HG02642 (cell line): ENCODE measurements at regions not wholly inside any gene's neighbourhood (a gene's known extent, or its start where the extent isn't known, plus 50 kb on each side); places are given as distances from the start of the nearest gene placed in this dataset.

Experiments
- ATAC-seq: cut with Tn5 transposase; IDR thresholded peaks from one replicate; pipeline ENCODE4 v1.9.1; 2021; ENCODE audit warnings: mild to moderate bottlenecking; ENCODE audit not compliant: unreplicated experiment, poor library complexity

DNA sequence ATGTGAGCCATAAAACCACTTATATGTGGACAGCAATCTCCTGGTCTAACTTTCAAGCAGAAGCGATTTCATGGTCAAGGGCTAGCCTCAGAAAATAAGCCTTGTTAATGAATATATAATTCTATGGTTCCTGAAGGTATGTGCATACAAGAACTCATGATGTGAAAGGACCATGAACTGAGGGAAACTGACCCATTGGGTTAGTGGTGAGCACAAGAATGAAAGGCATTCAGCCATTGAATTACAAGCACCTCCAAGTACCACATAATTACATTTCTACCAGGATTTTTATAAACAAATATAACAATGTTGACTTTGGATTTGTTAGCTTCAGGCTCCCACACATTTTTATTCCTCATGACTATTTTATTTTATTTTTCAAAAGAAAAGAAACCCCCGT lies 459.0 kb downstream of the TLE4 start:
- ATAC-seq: no peak

DNA sequence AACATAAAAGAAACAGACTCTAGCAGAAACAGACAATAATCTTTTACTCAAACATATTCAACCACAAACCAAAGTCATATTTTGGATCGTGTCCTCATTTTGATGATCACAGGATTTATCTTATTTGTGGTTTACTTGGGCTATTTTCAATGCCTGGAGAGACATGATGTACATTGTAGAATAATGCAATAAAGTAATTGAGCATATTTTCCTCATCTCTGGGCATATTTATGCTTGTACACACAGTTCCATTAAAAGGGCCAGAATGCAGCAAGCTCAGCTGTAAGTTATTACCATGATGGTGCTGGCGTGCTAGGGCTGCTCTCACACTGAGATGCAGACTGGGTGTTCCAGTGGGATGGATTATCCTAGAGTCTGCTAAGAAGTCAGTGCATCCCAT lies 456.7 kb downstream of the TLE4 start:
- no peak for ATAC-seq

DNA sequence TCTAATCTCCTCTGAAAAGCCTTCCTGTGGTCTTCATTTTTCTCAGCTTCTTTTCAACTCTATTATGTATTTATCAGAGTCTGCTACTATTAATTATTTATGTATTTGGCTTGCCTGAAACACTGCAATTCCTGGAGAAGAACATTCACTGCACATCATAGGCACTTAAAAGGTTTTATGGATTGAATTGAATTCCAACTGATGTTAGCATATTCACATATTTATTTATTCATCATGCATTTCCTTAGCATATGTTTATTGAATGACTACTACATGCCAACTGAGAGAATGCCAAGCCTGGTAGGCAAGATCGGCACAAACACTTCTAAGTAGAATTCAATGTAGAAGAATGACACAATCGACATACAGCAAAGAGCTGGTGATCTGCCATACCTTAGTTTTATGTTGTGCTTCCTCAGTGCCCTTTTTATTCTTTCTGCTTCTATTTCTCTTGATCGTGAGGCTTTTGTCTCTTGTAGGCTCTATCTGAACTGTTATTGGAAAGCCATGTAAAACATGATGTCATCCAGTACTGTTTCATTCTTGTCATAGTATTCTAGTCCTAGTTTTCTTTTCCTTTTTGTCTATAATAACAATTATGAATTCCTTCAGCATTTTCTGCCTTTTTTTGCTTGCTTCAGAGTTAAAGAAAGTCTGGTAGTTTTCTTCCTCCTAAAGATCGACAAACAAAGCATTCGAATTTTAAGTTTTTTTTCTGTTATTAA lies 454.2 kb downstream of the TLE4 start:
- no peak for ATAC-seq

- ATAC-seq: no peak
Measured at GRCh38 chr9:80025131-80025530, 453.4 kb downstream of the TLE4 start.

DNA sequence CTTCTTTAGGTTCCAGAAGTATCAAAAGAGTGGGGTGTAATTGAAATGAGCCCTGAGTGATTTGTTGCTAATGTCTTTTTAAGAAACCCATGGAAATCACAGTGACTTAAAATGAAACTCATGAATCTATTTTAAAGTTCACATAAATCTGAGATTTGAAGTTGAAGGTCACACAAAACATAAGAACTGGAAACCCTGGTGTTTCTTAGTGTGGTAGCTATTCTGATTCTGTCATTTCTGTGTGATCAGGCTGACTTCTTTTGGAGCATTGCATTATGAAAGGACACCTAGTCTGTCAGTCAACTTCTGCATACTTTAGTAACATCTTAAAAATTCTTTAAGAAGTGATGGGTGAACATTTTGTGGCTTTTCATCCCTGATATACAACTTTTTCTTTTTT lies 448.8 kb downstream of the TLE4 start:
- ATAC-seq: no peak

GRCh38 chr9:80020056-80020455 lies 448.3 kb downstream of the TLE4 start:
- ATAC-seq: no peak

- ATAC-seq: no peak
Measured at GRCh38 chr9:80013891-80014290, 442.1 kb downstream of the TLE4 start.

DNA sequence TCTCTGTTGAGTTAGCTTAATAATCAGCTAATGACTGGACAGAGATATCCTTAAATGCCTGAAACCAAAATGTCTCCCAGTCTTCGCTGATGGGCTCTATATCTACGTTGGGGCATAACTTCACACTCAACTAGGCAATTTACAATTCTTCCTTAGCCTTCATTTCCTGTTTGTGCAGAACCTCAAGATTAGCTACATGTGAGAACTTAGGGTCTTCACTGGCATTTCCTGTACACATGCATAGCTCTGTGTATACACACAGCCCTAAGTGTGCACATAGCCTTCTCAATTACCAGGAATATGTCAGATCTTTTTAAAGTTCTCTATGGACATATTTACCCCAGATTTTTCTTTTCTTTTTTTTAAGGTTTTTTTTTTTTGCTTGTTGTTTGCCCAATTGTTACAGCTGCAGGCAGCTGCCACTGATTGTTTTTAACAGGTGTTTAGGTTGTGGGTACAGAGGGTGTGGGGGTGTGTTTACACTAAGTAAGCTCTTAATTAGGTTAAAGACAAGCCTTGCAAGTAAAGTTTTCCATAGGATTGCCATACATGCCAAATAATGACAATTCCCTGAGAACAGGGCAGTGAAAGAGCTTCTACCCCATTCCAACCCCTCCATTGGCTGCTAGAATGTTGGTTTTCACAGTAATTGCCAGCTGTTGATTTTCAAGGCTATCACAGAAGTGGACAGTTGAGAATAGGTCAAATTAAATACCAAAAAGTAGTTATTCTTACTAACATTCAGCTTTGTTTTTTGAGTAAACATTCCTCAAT lies 441.0 kb downstream of the TLE4 start:
- no peak for ATAC-seq

DNA sequence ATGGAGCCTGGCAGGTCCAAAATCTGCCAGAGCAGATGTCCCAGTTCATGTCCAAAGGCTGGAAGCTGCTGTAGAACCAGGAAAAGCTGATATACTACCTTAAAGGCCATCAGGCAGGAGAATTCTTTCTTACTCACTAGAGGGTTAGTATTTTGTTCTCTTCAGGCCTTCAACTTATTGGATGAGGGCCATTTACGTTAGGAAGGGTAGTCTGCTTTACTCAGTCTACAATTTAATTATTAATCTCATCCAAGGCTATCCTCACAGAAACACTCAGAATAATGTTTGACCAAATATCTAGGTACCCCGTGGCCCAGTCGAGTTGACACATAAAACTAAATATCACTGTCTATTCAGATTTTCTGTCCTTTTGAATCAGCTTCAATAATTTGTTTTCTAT lies 437.4 kb downstream of the TLE4 start:
- no peak for ATAC-seq

DNA sequence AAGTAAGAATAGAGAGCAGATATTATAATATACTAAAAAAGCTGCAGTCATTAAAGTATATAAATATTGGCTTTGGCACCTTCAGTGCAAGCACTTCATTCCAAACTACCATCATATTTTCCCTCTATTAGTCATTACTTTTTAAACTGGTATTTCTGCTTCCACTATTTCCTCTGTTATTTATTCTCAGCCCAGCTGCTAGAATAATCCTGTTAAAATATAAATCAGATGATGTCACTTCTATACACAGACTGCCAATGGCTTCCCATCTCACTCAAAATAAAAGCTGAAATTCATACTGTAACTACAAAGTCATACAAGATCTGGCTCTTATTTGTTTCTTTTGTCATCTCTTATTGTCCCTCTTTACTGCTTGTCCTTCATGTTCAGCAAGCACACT lies 432.9 kb downstream of the TLE4 start:
- ATAC-seq: no peak

- ATAC-seq: no peak
Measured at GRCh38 chr9:79990536-79990935, 418.8 kb downstream of the TLE4 start.

- no peak for ATAC-seq
Measured at GRCh38 chr9:79989079-79989478, 417.3 kb downstream of the TLE4 start.

DNA sequence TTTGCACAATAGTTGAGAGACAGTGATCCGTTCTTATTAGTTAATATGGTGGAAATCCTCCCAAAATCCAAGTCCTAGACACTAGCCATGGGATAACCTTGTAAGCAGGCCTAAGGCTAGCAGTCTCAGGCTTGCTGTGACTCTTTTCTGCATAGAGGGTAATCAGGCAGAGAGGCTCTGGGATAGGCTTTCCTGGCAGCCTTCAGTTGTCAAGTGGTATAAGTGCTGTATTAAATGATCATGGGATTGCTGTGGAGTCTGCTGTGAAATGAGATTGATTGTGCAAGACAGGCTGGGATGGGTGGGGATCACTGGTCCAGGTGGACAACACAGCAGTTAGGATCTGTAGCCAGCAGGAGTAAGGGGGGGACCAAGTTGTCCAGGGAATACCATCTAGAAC lies 416.4 kb downstream of the TLE4 start:
- ATAC-seq: no peak

GRCh38 chr9:79986437-79986836 lies 414.7 kb downstream of the TLE4 start:
- ATAC-seq: no peak

DNA sequence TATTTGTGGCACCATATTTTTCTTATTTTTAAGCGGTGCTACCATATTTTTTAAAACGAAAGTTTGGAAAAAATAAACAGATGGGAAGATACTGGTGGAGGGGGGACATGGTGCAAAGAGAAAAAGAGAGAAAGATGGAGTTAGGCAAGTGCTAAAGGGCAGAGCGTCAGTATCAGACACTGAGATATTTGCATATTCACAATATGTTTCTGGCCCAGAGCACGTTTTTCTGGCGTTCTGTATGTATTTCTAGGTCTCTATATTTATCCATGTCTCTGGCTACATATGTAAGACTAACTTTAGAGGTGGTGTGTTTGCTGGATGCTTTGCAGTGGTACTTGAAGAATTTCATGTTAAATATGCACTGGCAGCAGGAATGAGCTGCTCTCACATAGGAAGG lies 414.0 kb downstream of the TLE4 start:
- ATAC-seq: no peak

GRCh38 chr9:79985264-79985663 lies 413.5 kb downstream of the TLE4 start:
- ATAC-seq: no peak

DNA sequence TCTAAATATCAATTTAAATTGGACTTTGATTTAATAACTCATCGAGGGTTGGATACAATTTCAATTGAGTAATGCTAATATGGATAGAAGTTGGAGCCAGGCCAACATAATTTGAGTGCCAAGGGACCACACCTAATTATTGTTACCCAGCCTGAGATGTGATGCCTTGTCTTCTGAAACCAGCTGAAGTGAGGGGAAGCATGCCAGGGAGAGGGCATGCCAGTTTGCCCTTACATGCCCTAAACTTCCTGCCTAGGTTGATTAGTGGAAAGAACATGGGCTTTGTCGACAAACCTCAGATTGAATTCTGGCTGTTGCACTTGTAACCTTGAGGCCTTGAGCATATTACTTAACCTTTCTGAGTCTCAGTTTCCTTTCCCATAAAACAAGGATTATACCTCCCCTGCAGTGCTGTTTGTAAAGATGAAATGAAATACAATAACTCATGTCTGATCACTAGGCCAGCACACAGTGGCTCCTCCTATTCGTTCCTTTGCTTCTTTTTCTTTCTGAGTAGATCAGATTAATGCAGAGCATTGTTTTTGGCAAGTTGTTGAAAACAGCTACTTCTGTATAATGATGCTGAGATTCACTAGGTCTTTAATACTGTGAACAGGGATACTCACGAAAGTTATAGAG lies 412.8 kb downstream of the TLE4 start:
- ATAC-seq: no peak

GRCh38 chr9:79980432-79980831 lies 408.7 kb downstream of the TLE4 start:
- ATAC-seq: no peak

DNA sequence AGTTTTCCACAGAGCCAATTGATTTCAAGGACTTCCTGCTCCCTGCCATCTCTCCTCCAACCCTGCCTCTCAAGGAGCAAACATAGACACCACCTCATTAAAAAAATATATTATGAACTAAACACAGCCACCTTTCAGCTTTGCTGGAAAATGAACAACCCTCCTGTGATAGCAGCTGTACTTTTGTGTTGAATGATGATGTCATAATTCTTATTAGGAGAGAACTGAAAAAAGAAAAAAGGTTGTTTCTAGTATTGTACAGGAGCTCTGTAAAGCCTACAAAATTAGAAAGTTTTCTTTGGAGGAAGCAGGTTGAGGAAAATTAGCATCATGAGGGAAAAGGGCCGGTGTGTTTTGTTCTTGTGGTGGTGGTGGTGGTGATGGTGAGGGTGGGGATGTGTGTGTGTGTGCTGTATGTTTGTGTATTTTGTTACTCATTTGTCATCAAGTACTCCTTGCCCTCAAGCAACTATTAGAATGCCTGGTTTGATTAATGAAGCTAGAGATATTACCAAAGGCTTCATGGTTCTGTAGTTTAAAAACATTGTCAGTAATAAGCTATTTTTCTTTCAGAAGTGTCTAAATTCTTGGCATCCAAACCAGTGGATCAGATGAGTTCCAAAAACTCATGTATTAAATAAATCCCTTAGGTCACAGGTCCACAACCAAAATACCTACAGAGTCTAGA lies 405.9 kb downstream of the TLE4 start:
- no peak for ATAC-seq

- ATAC-seq: no peak
Measured at GRCh38 chr9:79977074-79977435, 405.3 kb downstream of the TLE4 start.
